B cell (primary cell): ENCODE measurements at regions not wholly inside any gene's neighbourhood (a gene's known extent, or its start where the extent isn't known, plus 50 kb on each side); places are given as distances from the start of the nearest gene placed in this dataset.

Source experiments
- ATAC-seq: fragments of 200-7000 bp; cut with Tn5 transposase; one replicate; pipeline ENCODE4 v1.10.0; 2021; ENCODE audit warnings: low read depth, mild to moderate bottlenecking, moderate number of reproducible peaks, moderate library complexity
- CTCF ChIA-PET: fragments of 350-600 bp; sonication (Branson Sonifier 250); formaldehyde crosslinking; loops from one replicate; lab custom pipeline; 2021; ENCODE audit warnings: antibody characterized with exemption, inconsistent platforms; lab: Charles Lee
- POLR2A ChIA-PET: fragments of 350-600 bp; sonication (Branson Sonifier 250); formaldehyde crosslinking; loops from one replicate; lab custom pipeline; 2021; ENCODE audit warnings: antibody characterized with exemption; lab: Charles Lee
- DNase-seq: peaks from one replicate; pipeline ENCODE4 v3.0.0; 2013
- H2AFZ ChIP-seq: 2 replicates; pipeline ENCODE4 v1.6.1; 2012; ENCODE audit warnings: mild to moderate bottlenecking, low read depth, low read length; ENCODE audit not compliant: insufficient read depth, poor library complexity, severe bottlenecking
- H3K27ac ChIP-seq, 2 donors: 1 replicate in 1 of 2; 2 replicates in 1 of 2; pipeline ENCODE4 v1.5.1; 2012 to 2013; ENCODE audit warnings: low read length in 2 of 2, mild to moderate bottlenecking in 2 of 2, moderate library complexity in 1 of 2
- H3K27me3 ChIP-seq, 4 experiments: fragments of 200-600 bp in 1 of 4; sonication (generic) in 1 of 4; replicated peaks in 1 of 4; 1 replicate in 2 of 4; 2 replicates in 2 of 4; pipeline versions ENCODE4 v1.6.1 to v1.7.0; 2013 to 2016; ENCODE audit warnings: low read length in 3 of 4, mild to moderate bottlenecking in 2 of 4, mixed read lengths in 1 of 4, moderate library complexity in 1 of 4; ENCODE audit not compliant: insufficient read depth in 4 of 4, control insufficient read depth in 3 of 4; ENCODE audit errors: control extremely low read depth in 1 of 4
- H3K36me3 ChIP-seq, 2 experiments: replicated peaks in 1 of 2; 1 replicate in 1 of 2; 2 replicates in 1 of 2; pipeline versions ENCODE4 v1.6.1 to v1.7.1; 2013; ENCODE audit warnings: low read length in 1 of 2; ENCODE audit not compliant: insufficient read depth in 2 of 2, control insufficient read depth in 1 of 2; ENCODE audit errors: control extremely low read depth in 1 of 2, extremely low read depth in 1 of 2
- H3K4me1 ChIP-seq, 2 donors: fragments of 200-600 bp in 1 of 2; sonication (generic) in 1 of 2; 1 replicate in 1 of 2; 2 replicates in 1 of 2; pipeline versions ENCODE4 v1.5.1 to v1.6.1; 2013 to 2017; ENCODE audit warnings: low read length in 2 of 2; ENCODE audit not compliant: control insufficient read depth in 2 of 2, insufficient read depth in 2 of 2
- H3K4me2 ChIP-seq: replicated peaks from 2 replicates; pipeline ENCODE3; 2012; ENCODE audit warnings: mild to moderate bottlenecking, low read depth, low read length; ENCODE audit not compliant: poor library complexity, severe bottlenecking
- H3K4me3 ChIP-seq, 5 experiments: fragments of 200-600 bp in 1 of 5; sonication (generic) in 1 of 5; 1 replicate in 3 of 5; 2 replicates in 2 of 5; pipeline versions ENCODE4 v1.5.1 to v1.7.0; 2011 to 2016; ENCODE audit warnings: low read length in 4 of 5, mild to moderate bottlenecking in 4 of 5, low read depth in 2 of 5, control low read depth in 1 of 5, moderate library complexity in 1 of 5; ENCODE audit not compliant: insufficient read depth in 1 of 5; ENCODE audit errors: control extremely low read depth in 1 of 5, extremely low read depth in 1 of 5
- H3K79me2 ChIP-seq: fragments of 200-600 bp; sonication (generic); one replicate; pipeline ENCODE4 v1.6.0; 2016; ENCODE audit warnings: low read length; ENCODE audit not compliant: control insufficient read depth, insufficient read depth
- H3K9ac ChIP-seq: fragments of 200-600 bp; sonication (generic); 2 replicates; pipeline ENCODE4 v1.6.1; 2017; ENCODE audit warnings: mild to moderate bottlenecking, low read length, moderate library complexity
- H3K9me3 ChIP-seq, 3 donors: one replicate each; pipeline versions ENCODE4 v1.6.1 to v1.7.1; 2013; ENCODE audit warnings: low read length in 2 of 3; ENCODE audit not compliant: control insufficient read depth in 2 of 3, insufficient read depth in 1 of 3; ENCODE audit errors: control extremely low read depth in 1 of 3
- H4K20me1 ChIP-seq: 2 replicates; pipeline ENCODE4 v1.6.0; 2012; ENCODE audit warnings: mild to moderate bottlenecking, low read length; ENCODE audit not compliant: insufficient read depth, control insufficient read depth, poor library complexity, severe bottlenecking
- H3K27ac Mint-ChIP-seq: one replicate; pipeline ENCODE4 v1.8.0; 2021; ENCODE audit warnings: mixed read lengths
- H3K27me3 Mint-ChIP-seq: one replicate; pipeline ENCODE4 v1.8.0; 2021; ENCODE audit warnings: mixed read lengths
- H3K4me1 Mint-ChIP-seq: one replicate; pipeline ENCODE4 v1.8.0; 2021; ENCODE audit warnings: mixed read lengths
- H3K4me3 Mint-ChIP-seq: one replicate; pipeline ENCODE4 v1.8.0; 2021; ENCODE audit warnings: mixed read lengths
- H3K9me3 Mint-ChIP-seq: one replicate; pipeline ENCODE4 v1.8.0; 2022; ENCODE audit warnings: mixed read lengths; ENCODE audit not compliant: insufficient read depth
- EZH2 ChIP-seq: IDR thresholded peaks from 2 replicates; pipeline ENCODE4 v1.6.1; 2012; ENCODE audit warnings: borderline replicate concordance, low read depth, mild to moderate bottlenecking, moderate library complexity, low read length; ENCODE audit not compliant: insufficient read depth, poor library complexity, severe bottlenecking
- WGBS: methylation state at CpG from one replicate; pipeline ENCODE4 v1.1.5; 2013; ENCODE audit warnings: missing lambda C conversion rate; ENCODE audit not compliant: insufficient coverage; 5-methylcytosine and 5-hydroxymethylcytosine counted together
- intact Hi-C: fragments of 100-400 bp; cut with micrococcal nuclease; formaldehyde crosslinking; loops from one replicate; pipeline ENCODE4 v1.10.0; 2022
- TF ChIP-seq, protein P1 (sequence below): fragments of 200-600 bp; IDR thresholded peaks from one replicate; pipeline ENCODE4 v1.8.0; 2022; ENCODE audit warnings: antibody characterized with exemption, mild to moderate bottlenecking

- 100% methylated on average over 2 of the region's 2 CpGs for WGBS
These were observed 60.7 kb upstream of the GATA6 start for GRCh38 chr18:22108674-22109073.

DNA sequence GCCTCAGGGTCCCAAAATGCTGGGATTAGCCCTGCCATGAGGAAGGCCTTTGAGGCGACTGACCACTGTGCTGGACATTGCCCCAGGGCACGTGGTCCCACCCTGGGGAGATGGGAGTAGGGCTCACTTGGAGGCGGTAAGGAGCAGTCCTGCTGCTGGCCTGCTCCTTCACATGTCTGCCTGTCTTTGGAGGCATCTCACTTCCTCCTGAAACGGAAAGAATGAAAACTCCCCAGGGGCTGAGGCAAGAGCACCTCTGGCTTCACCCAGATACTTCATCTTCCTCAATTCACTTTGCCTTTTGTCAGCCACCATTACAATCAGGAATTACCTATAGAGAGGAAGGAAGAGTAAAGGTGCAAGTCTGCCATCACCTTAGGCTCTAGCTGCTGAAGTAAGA is 59.9 kb upstream of the GATA6 start:
- no peak overlapping the region for H3K27ac Mint-ChIP-seq
- ChIA-PET POLR2A (no interaction called here), CTCF (no interaction called here)
- Histone ChIP-seq H3K27ac (no peak overlapping the region), H3K4me2 (no peak overlapping the region), H3K4me3 (no peak overlapping the region), H3K4me1 (no peaks in the 10 kb centered on the region), H2AFZ (no peak overlapping the region), H3K9ac (no peak overlapping the region), H3K79me2 (no peaks in the 10 kb centered on the region), H3K9me3 (peaks cover 0 to 13% (median 0%) of the 10 kb centered on the region in 3 donors), H4K20me1 (no peaks in the 10 kb centered on the region), H3K36me3 (no peaks in the 10 kb centered on the region), H3K27me3 (no peaks in the 10 kb centered on the region)
- no peak for ATAC-seq
- TF ChIP-seq EZH2: no peak
- TF ChIP-seq, protein P1, sequence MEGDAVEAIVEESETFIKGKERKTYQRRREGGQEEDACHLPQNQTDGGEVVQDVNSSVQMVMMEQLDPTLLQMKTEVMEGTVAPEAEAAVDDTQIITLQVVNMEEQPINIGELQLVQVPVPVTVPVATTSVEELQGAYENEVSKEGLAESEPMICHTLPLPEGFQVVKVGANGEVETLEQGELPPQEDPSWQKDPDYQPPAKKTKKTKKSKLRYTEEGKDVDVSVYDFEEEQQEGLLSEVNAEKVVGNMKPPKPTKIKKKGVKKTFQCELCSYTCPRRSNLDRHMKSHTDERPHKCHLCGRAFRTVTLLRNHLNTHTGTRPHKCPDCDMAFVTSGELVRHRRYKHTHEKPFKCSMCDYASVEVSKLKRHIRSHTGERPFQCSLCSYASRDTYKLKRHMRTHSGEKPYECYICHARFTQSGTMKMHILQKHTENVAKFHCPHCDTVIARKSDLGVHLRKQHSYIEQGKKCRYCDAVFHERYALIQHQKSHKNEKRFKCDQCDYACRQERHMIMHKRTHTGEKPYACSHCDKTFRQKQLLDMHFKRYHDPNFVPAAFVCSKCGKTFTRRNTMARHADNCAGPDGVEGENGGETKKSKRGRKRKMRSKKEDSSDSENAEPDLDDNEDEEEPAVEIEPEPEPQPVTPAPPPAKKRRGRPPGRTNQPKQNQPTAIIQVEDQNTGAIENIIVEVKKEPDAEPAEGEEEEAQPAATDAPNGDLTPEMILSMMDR: no peak
- DNase-seq: no peak
- H3K4me3 Mint-ChIP-seq: no peak overlapping the region
- intact Hi-C loops: no loop called here
- no peaks in the 10 kb centered on the region for H3K9me3 Mint-ChIP-seq
- no peaks in the 10 kb centered on the region for H3K4me1 Mint-ChIP-seq
- peaks cover 3% of the 10 kb centered on the region for H3K27me3 Mint-ChIP-seq
- 58% methylated on average over 3 of the region's 4 CpGs for WGBS

More at GRCh38 chr18:22108674-22109073, 60.7 kb upstream of the GATA6 start:
- Mint-ChIP-seq H3K27me3 (peaks cover 7% of the 10 kb centered on the region), H3K4me3 (no peak overlapping the region), H3K27ac (no peak overlapping the region), H3K9me3 (no peaks in the 10 kb centered on the region), H3K4me1 (no peaks in the 10 kb centered on the region)
- H3K27ac ChIP-seq: no peak overlapping the region
- no peaks in the 10 kb centered on the region for H4K20me1 ChIP-seq
- no peak for DNase-seq
- no peak for TF ChIP-seq EZH2
- TF ChIP-seq, protein P1: no peak
- intact Hi-C loops: no loop called here
- ChIA-PET CTCF (no interaction called here), POLR2A (no interaction called here)
- H3K4me1 ChIP-seq: no peaks in the 10 kb centered on the region
- no peaks in the 10 kb centered on the region for H3K79me2 ChIP-seq
- H3K9me3 ChIP-seq: peaks cover 0 to 13% (median 0%) of the 10 kb centered on the region in 3 donors
- H3K36me3 ChIP-seq: no peaks in the 10 kb centered on the region
- ATAC-seq: no peak
- H3K4me2 ChIP-seq: no peak overlapping the region
- H2AFZ ChIP-seq: no peak overlapping the region
- no peaks in the 10 kb centered on the region for H3K27me3 ChIP-seq
- no peak overlapping the region for H3K4me3 ChIP-seq
- no peak overlapping the region for H3K9ac ChIP-seq
